GM23338 (cell line): ENCODE measurements at regions not wholly inside any gene's neighbourhood (a gene's known extent, or its start where the extent isn't known, plus 50 kb on each side); places are given as distances from the start of the nearest gene placed in this dataset.

Experiments
- ATAC-seq: fragments of 200-7000 bp; cut with Tn5 transposase; 3 replicates; pipeline ENCODE4 v1.9.1; 2020
- DNase-seq: peaks from one replicate; pipeline ENCODE4 v3.0.0-alpha.2; 2015; ENCODE audit warnings: low spot score
- H2AFZ ChIP-seq: fragments of 200-600 bp; sonication (generic); 2 replicates; pipeline ENCODE4 v1.8.0; 2016; ENCODE audit warnings: antibody characterized with exemption, mild to moderate bottlenecking, moderate library complexity
- H3F3A ChIP-seq: fragments of 200-600 bp; sonication (generic); replicated peaks from 2 replicates; pipeline ENCODE4 v1.8.0; 2017; ENCODE audit warnings: antibody characterized with exemption, mixed run types, low read depth
- H3K27ac ChIP-seq: fragments of 200-600 bp; sonication (generic); 2 replicates; pipeline ENCODE4 v1.6.1; 2016; ENCODE audit warnings: low read depth
- H3K27me3 ChIP-seq: fragments of 200-600 bp; sonication (generic); 2 replicates; pipeline ENCODE4 v1.8.0; 2016; ENCODE audit warnings: mild to moderate bottlenecking, mixed run types, moderate library complexity; ENCODE audit not compliant: insufficient read depth
- H3K36me3 ChIP-seq: fragments of 200-600 bp; sonication (generic); 2 replicates; pipeline ENCODE4 v1.8.0; 2016; ENCODE audit warnings: mild to moderate bottlenecking; ENCODE audit not compliant: insufficient read depth
- H3K4me1 ChIP-seq: fragments of 200-600 bp; sonication (generic); 2 replicates; pipeline ENCODE4 v1.8.0; 2016; ENCODE audit warnings: mild to moderate bottlenecking, moderate library complexity; ENCODE audit not compliant: insufficient read depth
- H3K4me2 ChIP-seq: fragments of 200-600 bp; sonication (generic); 2 replicates; pipeline ENCODE4 v1.7.1; 2017; ENCODE audit warnings: mixed run types
- H3K4me3 ChIP-seq: fragments of 200-600 bp; sonication (generic); 2 replicates; pipeline ENCODE4 v1.6.1; 2016; ENCODE audit warnings: mixed run types
- H3K79me2 ChIP-seq: fragments of 200-600 bp; sonication (generic); replicated peaks from 2 replicates; pipeline ENCODE4 v1.8.0; 2017; ENCODE audit warnings: mild to moderate bottlenecking; ENCODE audit not compliant: insufficient read depth
- H3K9me2 ChIP-seq: fragments of 200-600 bp; sonication (generic); 2 replicates; pipeline ENCODE4 v1.8.0; 2017; ENCODE audit not compliant: insufficient read depth
- H4K20me1 ChIP-seq: fragments of 200-600 bp; sonication (generic); replicated peaks from 2 replicates; pipeline ENCODE4 v1.8.0; 2017; ENCODE audit warnings: mild to moderate bottlenecking; ENCODE audit not compliant: insufficient read depth
- H3K27ac Mint-ChIP-seq: 2 replicates; pipeline ENCODE4 v1.8.0; 2020; ENCODE audit warnings: inconsistent platforms, mild to moderate bottlenecking, moderate library complexity, mixed read lengths
- H3K27me3 Mint-ChIP-seq: 3 replicates; pipeline ENCODE4 v1.8.0; 2022; ENCODE audit warnings: low read depth, mild to moderate bottlenecking, moderate library complexity, mixed read lengths, inconsistent platforms; ENCODE audit not compliant: insufficient read depth, poor library complexity
- H3K36me3 Mint-ChIP-seq: 3 replicates; pipeline ENCODE4 v1.8.0; 2021; ENCODE audit warnings: low read depth, mild to moderate bottlenecking, inconsistent platforms, moderate library complexity, mixed read lengths
- H3K4me1 Mint-ChIP-seq: 3 replicates; pipeline ENCODE4 v1.8.0; 2020; ENCODE audit warnings: mild to moderate bottlenecking, inconsistent platforms, mixed read lengths
- H3K4me3 Mint-ChIP-seq: 3 replicates; pipeline ENCODE4 v1.8.0; 2021; ENCODE audit warnings: moderate library complexity, mild to moderate bottlenecking, inconsistent platforms, mixed read lengths
- H3K9me3 Mint-ChIP-seq: 3 replicates; pipeline ENCODE4 v1.8.0; 2020; ENCODE audit warnings: moderate library complexity, mild to moderate bottlenecking, inconsistent platforms, mixed read lengths
- CREB1 ChIP-seq: fragments of 250-450 bp; sonication (Bioruptor Pico); IDR thresholded peaks from 2 replicates; pipeline ENCODE4 v1.5.0; 2020; ENCODE audit warnings: low read depth, mild to moderate bottlenecking, moderate library complexity
- EZH2 ChIP-seq: fragments of 200-600 bp; sonication (generic); IDR thresholded peaks from one replicate; pipeline ENCODE4 v1.8.0; 2017; ENCODE audit warnings: antibody characterized with exemption, mild to moderate bottlenecking, low read depth; ENCODE audit not compliant: unreplicated experiment
- EZH2phosphoT487 ChIP-seq: fragments of 200-600 bp; sonication (generic); IDR thresholded peaks from one replicate; pipeline ENCODE4 v1.8.1; 2018; ENCODE audit warnings: antibody characterized with exemption; ENCODE audit not compliant: unreplicated experiment
- NANOG ChIP-seq: IDR thresholded peaks from 2 replicates; pipeline ENCODE4 v1.6.1; 2016; ENCODE audit warnings: antibody characterized with exemption, borderline replicate concordance
- POLR2AphosphoS5 ChIP-seq: IDR thresholded peaks from 2 replicates; pipeline ENCODE4 v1.6.1; 2016; ENCODE audit warnings: antibody characterized with exemption, low read depth
- STAT1 ChIP-seq: IDR thresholded peaks from one replicate; pipeline ENCODE4 v1.6.1; 2016; ENCODE audit warnings: antibody characterized with exemption; ENCODE audit not compliant: unreplicated experiment
- ZNF114 ChIP-seq: fragments of 250-450 bp; sonication (Bioruptor Pico); IDR thresholded peaks from 2 replicates; pipeline ENCODE4 v1.5.0; 2020; ENCODE audit warnings: mild to moderate bottlenecking, moderate library complexity
- ZNF331 ChIP-seq: fragments of 250-450 bp; sonication (Bioruptor Pico); IDR thresholded peaks from 2 replicates; pipeline ENCODE4 v1.5.0; 2020; ENCODE audit warnings: low read depth, mild to moderate bottlenecking, moderate library complexity
- TF ChIP-seq, protein P1 (sequence below), 2 experiments: fragments of 200-600 bp in 1 of 2; sonication (generic) in 1 of 2; conservative IDR thresholded peaks; 2 replicates each; pipeline versions ENCODE4 v1.5.1 to v1.6.1; 2016 to 2017; ENCODE audit warnings: antibody characterized with exemption in 2 of 2, low read depth in 2 of 2, mild to moderate bottlenecking in 2 of 2, moderate library complexity in 1 of 2
- TF ChIP-seq, protein P2 (sequence below): IDR thresholded peaks from 2 replicates; pipeline ENCODE4 v1.6.1; 2016; ENCODE audit warnings: antibody characterized with exemption
- TF ChIP-seq, protein P3 (sequence below): IDR thresholded peaks from one replicate; pipeline ENCODE4 v1.6.1; 2018; ENCODE audit warnings: antibody characterized with exemption; ENCODE audit not compliant: unreplicated experiment

DNA sequence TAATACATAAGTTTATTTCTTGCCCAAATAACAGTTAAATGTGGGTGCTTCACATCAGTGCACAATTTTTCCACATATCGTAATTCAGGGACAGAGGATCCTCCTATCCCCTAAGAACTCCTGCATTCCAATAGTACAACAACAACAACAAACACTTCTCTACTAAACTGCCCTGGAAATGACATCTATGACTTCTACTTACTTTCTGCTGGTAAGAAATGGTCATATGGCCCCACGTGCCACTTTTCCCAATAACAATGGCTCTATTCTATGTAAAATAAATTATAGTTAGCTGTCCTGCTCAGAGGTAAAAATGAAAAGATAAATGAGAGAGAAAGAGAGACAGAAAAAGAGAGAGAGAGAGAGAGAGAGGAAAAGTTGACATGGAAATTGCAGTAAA, 308.5 kb downstream of the ATXN7L3B start:
- Histone ChIP-seq H3K4me3 (no peak overlapping the region), H3K4me2 (no peak overlapping the region), H3K4me1 (no peaks in the 10 kb centered on the region), H2AFZ (no peak overlapping the region), H3K36me3 (no peaks in the 10 kb centered on the region), H3K27ac (no peak overlapping the region), H3K27me3 (no peaks in the 10 kb centered on the region), H4K20me1 (no peaks in the 10 kb centered on the region), H3K9me2 (no peaks in the 10 kb centered on the region), H3K79me2 (no peaks in the 10 kb centered on the region), H3F3A (no peaks in the 10 kb centered on the region)
- ATAC-seq: no peak
- DNase-seq: no peak
- no peak for TF ChIP-seq EZH2phosphoT487
- TF ChIP-seq, protein P1, sequence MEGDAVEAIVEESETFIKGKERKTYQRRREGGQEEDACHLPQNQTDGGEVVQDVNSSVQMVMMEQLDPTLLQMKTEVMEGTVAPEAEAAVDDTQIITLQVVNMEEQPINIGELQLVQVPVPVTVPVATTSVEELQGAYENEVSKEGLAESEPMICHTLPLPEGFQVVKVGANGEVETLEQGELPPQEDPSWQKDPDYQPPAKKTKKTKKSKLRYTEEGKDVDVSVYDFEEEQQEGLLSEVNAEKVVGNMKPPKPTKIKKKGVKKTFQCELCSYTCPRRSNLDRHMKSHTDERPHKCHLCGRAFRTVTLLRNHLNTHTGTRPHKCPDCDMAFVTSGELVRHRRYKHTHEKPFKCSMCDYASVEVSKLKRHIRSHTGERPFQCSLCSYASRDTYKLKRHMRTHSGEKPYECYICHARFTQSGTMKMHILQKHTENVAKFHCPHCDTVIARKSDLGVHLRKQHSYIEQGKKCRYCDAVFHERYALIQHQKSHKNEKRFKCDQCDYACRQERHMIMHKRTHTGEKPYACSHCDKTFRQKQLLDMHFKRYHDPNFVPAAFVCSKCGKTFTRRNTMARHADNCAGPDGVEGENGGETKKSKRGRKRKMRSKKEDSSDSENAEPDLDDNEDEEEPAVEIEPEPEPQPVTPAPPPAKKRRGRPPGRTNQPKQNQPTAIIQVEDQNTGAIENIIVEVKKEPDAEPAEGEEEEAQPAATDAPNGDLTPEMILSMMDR (conservative IDR thresholded peaks at IDR 0.05; ENCODE audit: low read depth in 2 of 2): no peak
- H3K27me3 Mint-ChIP-seq: no peaks in the 10 kb centered on the region
- H3K4me1 Mint-ChIP-seq: no peaks in the 10 kb centered on the region
- no peaks in the 10 kb centered on the region for H3K9me3 Mint-ChIP-seq
- no peaks in the 10 kb centered on the region for H3K36me3 Mint-ChIP-seq
- H3K4me3 Mint-ChIP-seq: no peak overlapping the region
- no peak overlapping the region for H3K27ac Mint-ChIP-seq

DNA sequence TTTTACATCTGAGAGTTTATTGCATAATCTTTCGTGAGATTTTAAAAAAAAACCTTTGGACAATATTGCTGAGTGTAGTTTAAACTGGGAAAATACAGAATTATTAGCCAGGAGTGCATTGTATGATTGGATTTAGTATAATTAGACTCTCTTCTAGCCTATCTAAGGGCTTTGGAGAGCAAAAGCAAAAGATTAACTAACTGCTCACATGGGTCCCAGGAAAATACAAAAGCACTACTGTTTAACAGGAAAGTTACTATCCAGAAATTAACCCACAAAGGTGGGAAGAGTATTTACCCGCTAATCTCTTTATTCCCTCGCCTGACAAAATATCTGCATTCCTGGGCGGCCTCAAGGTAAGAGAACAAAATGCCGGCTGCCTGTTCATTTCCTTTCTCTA, 309.5 kb downstream of the ATXN7L3B start:
- DNase-seq: no peak
- Histone ChIP-seq H3K36me3 (no peaks in the 10 kb centered on the region), H3K27me3 (no peaks in the 10 kb centered on the region), H2AFZ (no peak overlapping the region), H3F3A (no peaks in the 10 kb centered on the region), H3K9me2 (no peaks in the 10 kb centered on the region), H3K4me3 (no peak overlapping the region), H3K27ac (no peak overlapping the region), H3K4me1 (no peaks in the 10 kb centered on the region), H4K20me1 (no peaks in the 10 kb centered on the region), H3K79me2 (no peaks in the 10 kb centered on the region), H3K4me2 (no peak overlapping the region)
- Mint-ChIP-seq H3K9me3 (no peaks in the 10 kb centered on the region), H3K4me1 (no peaks in the 10 kb centered on the region), H3K4me3 (no peak overlapping the region), H3K36me3 (no peaks in the 10 kb centered on the region), H3K27ac (no peak overlapping the region), H3K27me3 (no peaks in the 10 kb centered on the region)
- no peak for ATAC-seq
- TF ChIP-seq POLR2AphosphoS5 (no peak), NANOG (no peak), EZH2 (no peak), CREB1 (CRISPR knock-in tag) (no peak), ZNF331 (CRISPR knock-in tag) (no peak), ZNF114 (CRISPR knock-in tag) (no peak), STAT1 (no peak)
- TF ChIP-seq, protein P2, sequence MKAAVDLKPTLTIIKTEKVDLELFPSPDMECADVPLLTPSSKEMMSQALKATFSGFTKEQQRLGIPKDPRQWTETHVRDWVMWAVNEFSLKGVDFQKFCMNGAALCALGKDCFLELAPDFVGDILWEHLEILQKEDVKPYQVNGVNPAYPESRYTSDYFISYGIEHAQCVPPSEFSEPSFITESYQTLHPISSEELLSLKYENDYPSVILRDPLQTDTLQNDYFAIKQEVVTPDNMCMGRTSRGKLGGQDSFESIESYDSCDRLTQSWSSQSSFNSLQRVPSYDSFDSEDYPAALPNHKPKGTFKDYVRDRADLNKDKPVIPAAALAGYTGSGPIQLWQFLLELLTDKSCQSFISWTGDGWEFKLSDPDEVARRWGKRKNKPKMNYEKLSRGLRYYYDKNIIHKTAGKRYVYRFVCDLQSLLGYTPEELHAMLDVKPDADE: no peak
- TF ChIP-seq, protein P1 (conservative IDR thresholded peaks at IDR 0.05; ENCODE audit: low read depth in 2 of 2): no peak
- TF ChIP-seq, protein P3, sequence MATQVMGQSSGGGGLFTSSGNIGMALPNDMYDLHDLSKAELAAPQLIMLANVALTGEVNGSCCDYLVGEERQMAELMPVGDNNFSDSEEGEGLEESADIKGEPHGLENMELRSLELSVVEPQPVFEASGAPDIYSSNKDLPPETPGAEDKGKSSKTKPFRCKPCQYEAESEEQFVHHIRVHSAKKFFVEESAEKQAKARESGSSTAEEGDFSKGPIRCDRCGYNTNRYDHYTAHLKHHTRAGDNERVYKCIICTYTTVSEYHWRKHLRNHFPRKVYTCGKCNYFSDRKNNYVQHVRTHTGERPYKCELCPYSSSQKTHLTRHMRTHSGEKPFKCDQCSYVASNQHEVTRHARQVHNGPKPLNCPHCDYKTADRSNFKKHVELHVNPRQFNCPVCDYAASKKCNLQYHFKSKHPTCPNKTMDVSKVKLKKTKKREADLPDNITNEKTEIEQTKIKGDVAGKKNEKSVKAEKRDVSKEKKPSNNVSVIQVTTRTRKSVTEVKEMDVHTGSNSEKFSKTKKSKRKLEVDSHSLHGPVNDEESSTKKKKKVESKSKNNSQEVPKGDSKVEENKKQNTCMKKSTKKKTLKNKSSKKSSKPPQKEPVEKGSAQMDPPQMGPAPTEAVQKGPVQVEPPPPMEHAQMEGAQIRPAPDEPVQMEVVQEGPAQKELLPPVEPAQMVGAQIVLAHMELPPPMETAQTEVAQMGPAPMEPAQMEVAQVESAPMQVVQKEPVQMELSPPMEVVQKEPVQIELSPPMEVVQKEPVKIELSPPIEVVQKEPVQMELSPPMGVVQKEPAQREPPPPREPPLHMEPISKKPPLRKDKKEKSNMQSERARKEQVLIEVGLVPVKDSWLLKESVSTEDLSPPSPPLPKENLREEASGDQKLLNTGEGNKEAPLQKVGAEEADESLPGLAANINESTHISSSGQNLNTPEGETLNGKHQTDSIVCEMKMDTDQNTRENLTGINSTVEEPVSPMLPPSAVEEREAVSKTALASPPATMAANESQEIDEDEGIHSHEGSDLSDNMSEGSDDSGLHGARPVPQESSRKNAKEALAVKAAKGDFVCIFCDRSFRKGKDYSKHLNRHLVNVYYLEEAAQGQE: no peak
